Central memory CD8-positive, alpha-beta T cell (primary cell): ENCODE measurements at regions not wholly inside any gene's neighbourhood (a gene's known extent, or its start where the extent isn't known, plus 50 kb on each side); places are given as distances from the start of the nearest gene placed in this dataset.

Experiments
- ATAC-seq: fragments of 150-1000 bp; cut with Tn5 transposase; replicated peaks from 2 replicates; pipeline ENCODE4 v1.10.0; 2022; ENCODE audit warnings: mild to moderate bottlenecking, moderate FRiP score, moderate number of reproducible peaks; ENCODE audit not compliant: poor library complexity, severe bottlenecking; ENCODE audit errors: extremely low read depth
- DNase-seq, 2 donors: peaks; one replicate each; pipeline ENCODE4 v3.0.0; 2021; ENCODE audit warnings: low spot score in 2 of 2
- H3K27ac Mint-ChIP-seq: one replicate; pipeline ENCODE4 v1.8.0; 2022; ENCODE audit warnings: low read depth, mild to moderate bottlenecking, moderate library complexity, mixed read lengths
- H3K27me3 Mint-ChIP-seq: one replicate; pipeline ENCODE4 v1.8.0; 2022; ENCODE audit warnings: mixed read lengths
- H3K36me3 Mint-ChIP-seq: one replicate; pipeline ENCODE4 v1.8.0; 2022; ENCODE audit warnings: mild to moderate bottlenecking, moderate library complexity, mixed read lengths; ENCODE audit not compliant: insufficient read depth
- H3K4me1 Mint-ChIP-seq: one replicate; pipeline ENCODE4 v1.8.0; 2022; ENCODE audit warnings: mixed read lengths
- H3K4me3 Mint-ChIP-seq: one replicate; pipeline ENCODE4 v1.8.0; 2022; ENCODE audit warnings: mild to moderate bottlenecking, moderate library complexity, mixed read lengths
- H3K9me3 Mint-ChIP-seq: one replicate; pipeline ENCODE4 v1.8.0; 2022; ENCODE audit warnings: mixed read lengths

- Mint-ChIP-seq H3K4me3 (no peak overlapping the region), H3K4me1 (peaks cover 4% of the 10 kb centered on the region), H3K36me3 (peaks cover 2% of the 10 kb centered on the region), H3K9me3 (no peaks in the 10 kb centered on the region), H3K27ac (no peak overlapping the region), H3K27me3 (no peaks in the 10 kb centered on the region)
- DNase-seq (no peak), ATAC-seq (no peak)
These were observed 175.7 kb upstream of the HAAO start for GRCh38 chr2:42967959-42968674.

- Mint-ChIP-seq H3K4me3 (no peak overlapping the region), H3K27me3 (peaks cover 11% of the 10 kb centered on the region), H3K27ac (no peak overlapping the region), H3K9me3 (no peaks in the 10 kb centered on the region), H3K36me3 (peaks cover 2% of the 10 kb centered on the region), H3K4me1 (peaks cover 1% of the 10 kb centered on the region)
- ATAC-seq (no peak), DNase-seq (no peak)
These were observed 173.5 kb upstream of the HAAO start for GRCh38 chr2:42965910-42966309.

- no peaks in the 10 kb centered on the region for H3K4me1 Mint-ChIP-seq
These were observed 172.8 kb upstream of the HAAO start for GRCh38 chr2:42965196-42965595.

GRCh38 chr2:42964439-42965083 lies 172.2 kb upstream of the HAAO start:
- H3K27me3 Mint-ChIP-seq = peaks cover 12% of the 10 kb centered on the region
- DNase-seq = no peak
- peaks cover 2% of the 10 kb centered on the region for H3K36me3 Mint-ChIP-seq
- H3K27ac Mint-ChIP-seq = no peak overlapping the region
- ATAC-seq = no peak
- H3K4me3 Mint-ChIP-seq = no peak overlapping the region
- H3K9me3 Mint-ChIP-seq = no peaks in the 10 kb centered on the region
- no peaks in the 10 kb centered on the region for H3K4me1 Mint-ChIP-seq

More at GRCh38 chr2:42965196-42965595, 172.8 kb upstream of the HAAO start:
- ATAC-seq = no peak
- H3K36me3 Mint-ChIP-seq = peaks cover 2% of the 10 kb centered on the region
- DNase-seq = no peak
- H3K27ac Mint-ChIP-seq = no peak overlapping the region
- H3K27me3 Mint-ChIP-seq = peaks cover 12% of the 10 kb centered on the region
- no peak overlapping the region for H3K4me3 Mint-ChIP-seq
- H3K9me3 Mint-ChIP-seq = no peaks in the 10 kb centered on the region

GRCh38 chr2:42963452-42964068 lies 171.2 kb upstream of the HAAO start:
- DNase-seq (no peak), ATAC-seq (no peak)
- Mint-ChIP-seq H3K27ac (no peak overlapping the region), H3K36me3 (peaks cover 2% of the 10 kb centered on the region), H3K9me3 (no peaks in the 10 kb centered on the region), H3K4me3 (no peak overlapping the region), H3K27me3 (peaks cover 12% of the 10 kb centered on the region), H3K4me1 (no peaks in the 10 kb centered on the region)

- Mint-ChIP-seq H3K36me3 (peaks cover 2% of the 10 kb centered on the region), H3K4me1 (no peaks in the 10 kb centered on the region), H3K9me3 (no peaks in the 10 kb centered on the region), H3K27me3 (peaks cover 12% of the 10 kb centered on the region), H3K4me3 (no peak overlapping the region), H3K27ac (no peak overlapping the region)
- ATAC-seq = no peak
- no peak for DNase-seq
These were observed 170.1 kb upstream of the HAAO start for GRCh38 chr2:42962508-42962953.

- DNase-seq = no peak
- peaks cover 12% of the 10 kb centered on the region for H3K27me3 Mint-ChIP-seq
- H3K9me3 Mint-ChIP-seq = no peaks in the 10 kb centered on the region
- no peak overlapping the region for H3K27ac Mint-ChIP-seq
- H3K36me3 Mint-ChIP-seq = peaks cover 2% of the 10 kb centered on the region
- no peak for ATAC-seq
- H3K4me1 Mint-ChIP-seq = no peaks in the 10 kb centered on the region
- H3K4me3 Mint-ChIP-seq = no peak overlapping the region
These were observed 169.6 kb upstream of the HAAO start for GRCh38 chr2:42961961-42962360.

GRCh38 chr2:42961385-42961811 lies 169.0 kb upstream of the HAAO start:
- peaks cover 12% of the 10 kb centered on the region for H3K27me3 Mint-ChIP-seq
- H3K27ac Mint-ChIP-seq = no peak overlapping the region
- no peaks in the 10 kb centered on the region for H3K9me3 Mint-ChIP-seq
- DNase-seq = no peak
- no peak overlapping the region for H3K4me3 Mint-ChIP-seq
- H3K36me3 Mint-ChIP-seq = peaks cover 2% of the 10 kb centered on the region
- no peaks in the 10 kb centered on the region for H3K4me1 Mint-ChIP-seq
- no peak for ATAC-seq

GRCh38 chr2:42960842-42961180 lies 168.4 kb upstream of the HAAO start:
- Mint-ChIP-seq H3K4me3 (no peak overlapping the region), H3K9me3 (no peaks in the 10 kb centered on the region), H3K27me3 (peaks cover 12% of the 10 kb centered on the region), H3K36me3 (peaks cover 2% of the 10 kb centered on the region), H3K4me1 (no peaks in the 10 kb centered on the region), H3K27ac (no peak overlapping the region)
- DNase-seq (no peak), ATAC-seq (no peak)

GRCh38 chr2:42960002-42960841 lies 167.8 kb upstream of the HAAO start:
- Mint-ChIP-seq H3K9me3 (no peaks in the 10 kb centered on the region), H3K4me3 (no peak overlapping the region), H3K4me1 (no peaks in the 10 kb centered on the region), H3K27ac (no peak overlapping the region), H3K27me3 (peaks cover 12% of the 10 kb centered on the region), H3K36me3 (peaks cover 2% of the 10 kb centered on the region)
- no peak for ATAC-seq
- no peak for DNase-seq

GRCh38 chr2:42959234-42960001 lies 167.0 kb upstream of the HAAO start:
- Mint-ChIP-seq H3K27ac (no peak overlapping the region), H3K4me3 (no peak overlapping the region), H3K9me3 (no peaks in the 10 kb centered on the region), H3K27me3 (peaks cover 12% of the 10 kb centered on the region), H3K36me3 (peaks cover 2% of the 10 kb centered on the region), H3K4me1 (no peaks in the 10 kb centered on the region)
- no peak for ATAC-seq
- DNase-seq = no peak

GRCh38 chr2:42958741-42959233 lies 166.4 kb upstream of the HAAO start:
- no peak for ATAC-seq
- Mint-ChIP-seq H3K9me3 (no peaks in the 10 kb centered on the region), H3K27ac (no peak overlapping the region), H3K36me3 (peaks cover under 1% of the 10 kb centered on the region), H3K4me1 (no peaks in the 10 kb centered on the region), H3K27me3 (peaks cover 12% of the 10 kb centered on the region), H3K4me3 (no peak overlapping the region)
- DNase-seq = no peak
